Esophagus squamous epithelium (tissue), 4 donors: ENCODE measurements at regions not wholly inside any gene's neighbourhood (a gene's known extent, or its start where the extent isn't known, plus 50 kb on each side); places are given as distances from the start of the nearest gene placed in this dataset.

Experiments used
- CTCF ChIP-seq, 6 experiments: fragments of 450-650 bp in 4 of 6; fragments of 200-600 bp in 2 of 6; sonication (generic) in 2 of 6; IDR thresholded peaks; one replicate each; pipeline ENCODE4 v1.5.1; 2016 to 2019; ENCODE audit warnings: antibody characterized with exemption in 6 of 6, mild to moderate bottlenecking in 4 of 6, moderate library complexity in 4 of 6
- POLR2A ChIP-seq, 4 donors: fragments of 450-650 bp; IDR thresholded peaks; one replicate each; pipeline ENCODE4 v1.6.1; 2017; ENCODE audit warnings: antibody characterized with exemption in 4 of 4, mild to moderate bottlenecking in 4 of 4, moderate library complexity in 3 of 4

GRCh38 chr3:192005989-192006388, 545.0 kb downstream of the PYDC2 start:
- TF ChIP-seq POLR2A (IDR thresholded peaks at IDR 0.05) (no peak), CTCF (IDR thresholded peaks at IDR 0.05) (no peak)
